WTC11 (cell line): ENCODE measurements at regions not wholly inside any gene's neighbourhood (a gene's known extent, or its start where the extent isn't known, plus 50 kb on each side); places are given as distances from the start of the nearest gene placed in this dataset.

Source experiments
- ATAC-seq: fragments of 200-7000 bp; cut with Tn5 transposase; 2 replicates; pipeline ENCODE4 v1.10.0; 2021; ENCODE audit warnings: mild to moderate bottlenecking, moderate library complexity
- CTCF ChIA-PET: fragments of 300-600 bp; sonication (Branson Sonifier 250); formaldehyde crosslinking; loops from one replicate; lab custom pipeline; 2021; ENCODE audit warnings: antibody characterized with exemption; lab: Charles Lee
- POLR2A ChIA-PET: fragments of 350-600 bp; sonication (Branson Sonifier 250); formaldehyde crosslinking; loops from one replicate; lab custom pipeline; 2021; ENCODE audit warnings: antibody characterized with exemption; lab: Charles Lee
- DNase-seq: peaks from one replicate; pipeline ENCODE4 v3.0.0; 2021; ENCODE audit warnings: low spot score
- H3K27ac Mint-ChIP-seq: 2 replicates; pipeline ENCODE4 v1.8.0; 2021; ENCODE audit warnings: mixed read lengths
- H3K27me3 Mint-ChIP-seq: 2 replicates; pipeline ENCODE4 v1.8.0; 2021; ENCODE audit warnings: low read depth, mild to moderate bottlenecking, moderate library complexity, mixed read lengths
- H3K36me3 Mint-ChIP-seq: 2 replicates; pipeline ENCODE4 v1.8.0; 2021; ENCODE audit warnings: mixed read lengths
- H3K4me1 Mint-ChIP-seq: 2 replicates; pipeline ENCODE4 v1.8.0; 2022; ENCODE audit warnings: mixed read lengths
- H3K4me3 Mint-ChIP-seq: 2 replicates; pipeline ENCODE4 v1.8.0; 2021; ENCODE audit warnings: mild to moderate bottlenecking, moderate library complexity, mixed read lengths
- H3K9me3 Mint-ChIP-seq: 2 replicates; pipeline ENCODE4 v1.8.0; 2021; ENCODE audit warnings: mixed read lengths
- CREM ChIP-seq: sonication (generic); formaldehyde crosslinking; IDR thresholded peaks from 2 replicates; pipeline ENCODE4 v1.8.1; 2022; ENCODE audit warnings: mild to moderate bottlenecking, missing genetic modification reagents, moderate library complexity
- ETV6 ChIP-seq: sonication (generic); formaldehyde crosslinking; IDR thresholded peaks from 2 replicates; pipeline ENCODE4 v1.8.1; 2022; ENCODE audit warnings: mild to moderate bottlenecking, missing genetic modification reagents
- RORB ChIP-seq: fragments of 250-450 bp; sonication (Bioruptor Pico); IDR thresholded peaks from 2 replicates; pipeline ENCODE4 v1.9.0; 2021; ENCODE audit warnings: mild to moderate bottlenecking
- SMAD3 ChIP-seq: sonication (generic); formaldehyde crosslinking; IDR thresholded peaks from 2 replicates; pipeline ENCODE4 v1.8.0; 2022; ENCODE audit warnings: missing genetic modification reagents, mild to moderate bottlenecking, borderline replicate concordance
- TEAD1 ChIP-seq: sonication (generic); formaldehyde crosslinking; IDR thresholded peaks from 2 replicates; pipeline ENCODE4 v1.8.0; 2022; ENCODE audit warnings: mild to moderate bottlenecking, missing genetic modification reagents
- TEAD4 ChIP-seq: sonication (generic); formaldehyde crosslinking; IDR thresholded peaks from 2 replicates; pipeline ENCODE4 v1.8.0; 2022; ENCODE audit warnings: mild to moderate bottlenecking, missing genetic modification reagents
- ZNF423 ChIP-seq: fragments of 250-450 bp; sonication (Bioruptor Pico); IDR thresholded peaks from 2 replicates; pipeline ENCODE4 v2.1.2; 2022; ENCODE audit warnings: mild to moderate bottlenecking, moderate library complexity
- TF ChIP-seq, protein P1 (sequence below): sonication (generic); formaldehyde crosslinking; IDR thresholded peaks from 2 replicates; pipeline ENCODE4 v1.8.1; 2023; ENCODE audit warnings: mild to moderate bottlenecking, missing genetic modification reagents
- TF ChIP-seq, protein P2 (sequence below): sonication (generic); formaldehyde crosslinking; IDR thresholded peaks from 2 replicates; pipeline ENCODE4 v1.8.1; 2022; ENCODE audit warnings: mild to moderate bottlenecking, missing genetic modification reagents, moderate library complexity, borderline replicate concordance
- TF ChIP-seq, protein P3 (sequence below): sonication (generic); formaldehyde crosslinking; IDR thresholded peaks from 2 replicates; pipeline ENCODE4 v1.8.0; 2022; ENCODE audit warnings: mild to moderate bottlenecking, missing genetic modification reagents
- TF ChIP-seq, protein P4 (sequence below): fragments of 250-450 bp; sonication (Bioruptor Pico); IDR thresholded peaks from 2 replicates; pipeline ENCODE4 v1.9.0; 2021; ENCODE audit warnings: mild to moderate bottlenecking, borderline replicate concordance
- TF ChIP-seq, protein P5 (sequence below): sonication (generic); formaldehyde crosslinking; IDR thresholded peaks from 2 replicates; pipeline ENCODE4 v1.8.1; 2023; ENCODE audit warnings: mild to moderate bottlenecking, missing genetic modification reagents, borderline replicate concordance
- TF ChIP-seq, protein P6 (sequence below): sonication (generic); formaldehyde crosslinking; IDR thresholded peaks from 2 replicates; pipeline ENCODE4 v1.8.0; 2023; ENCODE audit warnings: missing genetic modification reagents
- TF ChIP-seq, protein P7 (sequence below): sonication (generic); formaldehyde crosslinking; IDR thresholded peaks from 2 replicates; pipeline ENCODE4 v1.8.0; 2022; ENCODE audit warnings: missing genetic modification reagents

DNA sequence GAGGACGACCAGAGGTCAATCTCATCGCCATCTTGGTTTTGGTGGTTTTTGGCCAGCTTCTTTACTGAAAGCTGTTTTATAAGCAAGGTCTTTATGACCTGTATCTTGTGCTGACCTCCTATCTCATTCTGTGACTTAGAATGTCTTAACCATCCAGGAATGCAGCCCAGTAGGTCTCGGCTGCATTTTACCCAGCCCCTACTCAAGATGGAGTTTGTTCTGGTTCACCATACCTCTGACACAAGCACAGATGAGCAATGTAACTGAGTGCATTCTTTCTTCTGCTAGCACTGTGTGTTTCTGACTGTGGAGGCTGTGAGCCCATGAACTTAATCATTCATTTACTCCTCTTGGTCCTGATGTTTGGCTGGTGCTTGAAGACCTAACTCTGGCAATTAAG, 794.5 kb upstream of the CELF2 start:
- Mint-ChIP-seq H3K27ac (no peak overlapping the region), H3K4me1 (peaks cover 13% of the 10 kb centered on the region; the same call in 1 of the 2 replicates), H3K9me3 (peaks cover 15% of the 10 kb centered on the region), H3K4me3 (no peak overlapping the region), H3K27me3 (no peaks in the 10 kb centered on the region), H3K36me3 (peaks cover 7% of the 10 kb centered on the region)
- ATAC-seq (no peak), DNase-seq (no peak)
- ChIA-PET CTCF (no interaction called here), POLR2A (no interaction called here)
- TF ChIP-seq ZNF423 (CRISPR knock-in tag) (no peak), TEAD4 (no peak), TEAD1 (CRISPR knock-in tag) (no peak), CREM (CRISPR knock-in tag) (no peak), ETV6 (CRISPR knock-in tag) (no peak), RORB (CRISPR knock-in tag) (no peak)
- TF ChIP-seq, protein P1, sequence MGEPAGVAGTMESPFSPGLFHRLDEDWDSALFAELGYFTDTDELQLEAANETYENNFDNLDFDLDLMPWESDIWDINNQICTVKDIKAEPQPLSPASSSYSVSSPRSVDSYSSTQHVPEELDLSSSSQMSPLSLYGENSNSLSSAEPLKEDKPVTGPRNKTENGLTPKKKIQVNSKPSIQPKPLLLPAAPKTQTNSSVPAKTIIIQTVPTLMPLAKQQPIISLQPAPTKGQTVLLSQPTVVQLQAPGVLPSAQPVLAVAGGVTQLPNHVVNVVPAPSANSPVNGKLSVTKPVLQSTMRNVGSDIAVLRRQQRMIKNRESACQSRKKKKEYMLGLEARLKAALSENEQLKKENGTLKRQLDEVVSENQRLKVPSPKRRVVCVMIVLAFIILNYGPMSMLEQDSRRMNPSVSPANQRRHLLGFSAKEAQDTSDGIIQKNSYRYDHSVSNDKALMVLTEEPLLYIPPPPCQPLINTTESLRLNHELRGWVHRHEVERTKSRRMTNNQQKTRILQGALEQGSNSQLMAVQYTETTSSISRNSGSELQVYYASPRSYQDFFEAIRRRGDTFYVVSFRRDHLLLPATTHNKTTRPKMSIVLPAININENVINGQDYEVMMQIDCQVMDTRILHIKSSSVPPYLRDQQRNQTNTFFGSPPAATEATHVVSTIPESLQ (CRISPR knock-in tag) = no peak
- TF ChIP-seq, protein P2, sequence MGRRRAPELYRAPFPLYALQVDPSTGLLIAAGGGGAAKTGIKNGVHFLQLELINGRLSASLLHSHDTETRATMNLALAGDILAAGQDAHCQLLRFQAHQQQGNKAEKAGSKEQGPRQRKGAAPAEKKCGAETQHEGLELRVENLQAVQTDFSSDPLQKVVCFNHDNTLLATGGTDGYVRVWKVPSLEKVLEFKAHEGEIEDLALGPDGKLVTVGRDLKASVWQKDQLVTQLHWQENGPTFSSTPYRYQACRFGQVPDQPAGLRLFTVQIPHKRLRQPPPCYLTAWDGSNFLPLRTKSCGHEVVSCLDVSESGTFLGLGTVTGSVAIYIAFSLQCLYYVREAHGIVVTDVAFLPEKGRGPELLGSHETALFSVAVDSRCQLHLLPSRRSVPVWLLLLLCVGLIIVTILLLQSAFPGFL (CRISPR knock-in tag) = no peak
- TF ChIP-seq, protein P3, sequence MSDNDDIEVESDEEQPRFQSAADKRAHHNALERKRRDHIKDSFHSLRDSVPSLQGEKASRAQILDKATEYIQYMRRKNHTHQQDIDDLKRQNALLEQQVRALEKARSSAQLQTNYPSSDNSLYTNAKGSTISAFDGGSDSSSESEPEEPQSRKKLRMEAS (CRISPR knock-in tag) = no peak

DNA sequence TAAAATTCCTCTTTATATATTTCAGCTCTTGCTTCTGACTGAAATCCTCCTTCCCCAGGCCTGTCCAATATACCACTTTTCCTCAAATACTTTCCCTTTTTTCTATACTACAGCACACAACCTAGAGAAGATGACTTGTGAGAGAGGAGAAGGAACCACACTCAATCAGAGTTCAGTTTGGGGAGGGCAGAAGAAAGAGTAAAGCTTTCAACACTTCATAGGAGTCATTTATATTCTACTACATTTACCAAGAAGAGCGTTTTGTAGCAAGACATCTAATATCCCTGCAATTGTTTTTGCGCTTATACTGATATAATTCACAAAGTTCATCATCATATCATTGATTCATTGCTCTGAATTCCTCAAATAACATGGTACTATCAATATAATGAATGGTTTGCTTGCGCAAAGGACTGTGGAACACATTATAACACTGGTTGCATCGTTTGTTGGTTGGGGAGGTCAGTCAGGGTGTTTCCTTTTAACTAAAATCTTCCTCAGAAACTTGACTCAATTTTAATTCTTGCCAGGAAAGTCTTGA, 792.5 kb upstream of the CELF2 start:
- POLR2A ChIA-PET = no interaction called here

More for the DNA sequence above, 792.5 kb upstream of the CELF2 start:
- CTCF ChIA-PET = no interaction called here
- no peak for ATAC-seq
- TF ChIP-seq, protein P4, sequence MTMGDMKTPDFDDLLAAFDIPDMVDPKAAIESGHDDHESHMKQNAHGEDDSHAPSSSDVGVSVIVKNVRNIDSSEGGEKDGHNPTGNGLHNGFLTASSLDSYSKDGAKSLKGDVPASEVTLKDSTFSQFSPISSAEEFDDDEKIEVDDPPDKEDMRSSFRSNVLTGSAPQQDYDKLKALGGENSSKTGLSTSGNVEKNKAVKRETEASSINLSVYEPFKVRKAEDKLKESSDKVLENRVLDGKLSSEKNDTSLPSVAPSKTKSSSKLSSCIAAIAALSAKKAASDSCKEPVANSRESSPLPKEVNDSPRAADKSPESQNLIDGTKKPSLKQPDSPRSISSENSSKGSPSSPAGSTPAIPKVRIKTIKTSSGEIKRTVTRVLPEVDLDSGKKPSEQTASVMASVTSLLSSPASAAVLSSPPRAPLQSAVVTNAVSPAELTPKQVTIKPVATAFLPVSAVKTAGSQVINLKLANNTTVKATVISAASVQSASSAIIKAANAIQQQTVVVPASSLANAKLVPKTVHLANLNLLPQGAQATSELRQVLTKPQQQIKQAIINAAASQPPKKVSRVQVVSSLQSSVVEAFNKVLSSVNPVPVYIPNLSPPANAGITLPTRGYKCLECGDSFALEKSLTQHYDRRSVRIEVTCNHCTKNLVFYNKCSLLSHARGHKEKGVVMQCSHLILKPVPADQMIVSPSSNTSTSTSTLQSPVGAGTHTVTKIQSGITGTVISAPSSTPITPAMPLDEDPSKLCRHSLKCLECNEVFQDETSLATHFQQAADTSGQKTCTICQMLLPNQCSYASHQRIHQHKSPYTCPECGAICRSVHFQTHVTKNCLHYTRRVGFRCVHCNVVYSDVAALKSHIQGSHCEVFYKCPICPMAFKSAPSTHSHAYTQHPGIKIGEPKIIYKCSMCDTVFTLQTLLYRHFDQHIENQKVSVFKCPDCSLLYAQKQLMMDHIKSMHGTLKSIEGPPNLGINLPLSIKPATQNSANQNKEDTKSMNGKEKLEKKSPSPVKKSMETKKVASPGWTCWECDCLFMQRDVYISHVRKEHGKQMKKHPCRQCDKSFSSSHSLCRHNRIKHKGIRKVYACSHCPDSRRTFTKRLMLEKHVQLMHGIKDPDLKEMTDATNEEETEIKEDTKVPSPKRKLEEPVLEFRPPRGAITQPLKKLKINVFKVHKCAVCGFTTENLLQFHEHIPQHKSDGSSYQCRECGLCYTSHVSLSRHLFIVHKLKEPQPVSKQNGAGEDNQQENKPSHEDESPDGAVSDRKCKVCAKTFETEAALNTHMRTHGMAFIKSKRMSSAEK = no peak
- TF ChIP-seq, protein P5, sequence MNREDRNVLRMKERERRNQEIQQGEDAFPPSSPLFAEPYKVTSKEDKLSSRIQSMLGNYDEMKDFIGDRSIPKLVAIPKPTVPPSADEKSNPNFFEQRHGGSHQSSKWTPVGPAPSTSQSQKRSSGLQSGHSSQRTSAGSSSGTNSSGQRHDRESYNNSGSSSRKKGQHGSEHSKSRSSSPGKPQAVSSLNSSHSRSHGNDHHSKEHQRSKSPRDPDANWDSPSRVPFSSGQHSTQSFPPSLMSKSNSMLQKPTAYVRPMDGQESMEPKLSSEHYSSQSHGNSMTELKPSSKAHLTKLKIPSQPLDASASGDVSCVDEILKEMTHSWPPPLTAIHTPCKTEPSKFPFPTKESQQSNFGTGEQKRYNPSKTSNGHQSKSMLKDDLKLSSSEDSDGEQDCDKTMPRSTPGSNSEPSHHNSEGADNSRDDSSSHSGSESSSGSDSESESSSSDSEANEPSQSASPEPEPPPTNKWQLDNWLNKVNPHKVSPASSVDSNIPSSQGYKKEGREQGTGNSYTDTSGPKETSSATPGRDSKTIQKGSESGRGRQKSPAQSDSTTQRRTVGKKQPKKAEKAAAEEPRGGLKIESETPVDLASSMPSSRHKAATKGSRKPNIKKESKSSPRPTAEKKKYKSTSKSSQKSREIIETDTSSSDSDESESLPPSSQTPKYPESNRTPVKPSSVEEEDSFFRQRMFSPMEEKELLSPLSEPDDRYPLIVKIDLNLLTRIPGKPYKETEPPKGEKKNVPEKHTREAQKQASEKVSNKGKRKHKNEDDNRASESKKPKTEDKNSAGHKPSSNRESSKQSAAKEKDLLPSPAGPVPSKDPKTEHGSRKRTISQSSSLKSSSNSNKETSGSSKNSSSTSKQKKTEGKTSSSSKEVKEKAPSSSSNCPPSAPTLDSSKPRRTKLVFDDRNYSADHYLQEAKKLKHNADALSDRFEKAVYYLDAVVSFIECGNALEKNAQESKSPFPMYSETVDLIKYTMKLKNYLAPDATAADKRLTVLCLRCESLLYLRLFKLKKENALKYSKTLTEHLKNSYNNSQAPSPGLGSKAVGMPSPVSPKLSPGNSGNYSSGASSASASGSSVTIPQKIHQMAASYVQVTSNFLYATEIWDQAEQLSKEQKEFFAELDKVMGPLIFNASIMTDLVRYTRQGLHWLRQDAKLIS = no peak
- no peak for TF ChIP-seq SMAD3
- TF ChIP-seq, protein P6, sequence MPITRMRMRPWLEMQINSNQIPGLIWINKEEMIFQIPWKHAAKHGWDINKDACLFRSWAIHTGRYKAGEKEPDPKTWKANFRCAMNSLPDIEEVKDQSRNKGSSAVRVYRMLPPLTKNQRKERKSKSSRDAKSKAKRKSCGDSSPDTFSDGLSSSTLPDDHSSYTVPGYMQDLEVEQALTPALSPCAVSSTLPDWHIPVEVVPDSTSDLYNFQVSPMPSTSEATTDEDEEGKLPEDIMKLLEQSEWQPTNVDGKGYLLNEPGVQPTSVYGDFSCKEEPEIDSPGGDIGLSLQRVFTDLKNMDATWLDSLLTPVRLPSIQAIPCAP = no peak
- TF ChIP-seq, protein P7, sequence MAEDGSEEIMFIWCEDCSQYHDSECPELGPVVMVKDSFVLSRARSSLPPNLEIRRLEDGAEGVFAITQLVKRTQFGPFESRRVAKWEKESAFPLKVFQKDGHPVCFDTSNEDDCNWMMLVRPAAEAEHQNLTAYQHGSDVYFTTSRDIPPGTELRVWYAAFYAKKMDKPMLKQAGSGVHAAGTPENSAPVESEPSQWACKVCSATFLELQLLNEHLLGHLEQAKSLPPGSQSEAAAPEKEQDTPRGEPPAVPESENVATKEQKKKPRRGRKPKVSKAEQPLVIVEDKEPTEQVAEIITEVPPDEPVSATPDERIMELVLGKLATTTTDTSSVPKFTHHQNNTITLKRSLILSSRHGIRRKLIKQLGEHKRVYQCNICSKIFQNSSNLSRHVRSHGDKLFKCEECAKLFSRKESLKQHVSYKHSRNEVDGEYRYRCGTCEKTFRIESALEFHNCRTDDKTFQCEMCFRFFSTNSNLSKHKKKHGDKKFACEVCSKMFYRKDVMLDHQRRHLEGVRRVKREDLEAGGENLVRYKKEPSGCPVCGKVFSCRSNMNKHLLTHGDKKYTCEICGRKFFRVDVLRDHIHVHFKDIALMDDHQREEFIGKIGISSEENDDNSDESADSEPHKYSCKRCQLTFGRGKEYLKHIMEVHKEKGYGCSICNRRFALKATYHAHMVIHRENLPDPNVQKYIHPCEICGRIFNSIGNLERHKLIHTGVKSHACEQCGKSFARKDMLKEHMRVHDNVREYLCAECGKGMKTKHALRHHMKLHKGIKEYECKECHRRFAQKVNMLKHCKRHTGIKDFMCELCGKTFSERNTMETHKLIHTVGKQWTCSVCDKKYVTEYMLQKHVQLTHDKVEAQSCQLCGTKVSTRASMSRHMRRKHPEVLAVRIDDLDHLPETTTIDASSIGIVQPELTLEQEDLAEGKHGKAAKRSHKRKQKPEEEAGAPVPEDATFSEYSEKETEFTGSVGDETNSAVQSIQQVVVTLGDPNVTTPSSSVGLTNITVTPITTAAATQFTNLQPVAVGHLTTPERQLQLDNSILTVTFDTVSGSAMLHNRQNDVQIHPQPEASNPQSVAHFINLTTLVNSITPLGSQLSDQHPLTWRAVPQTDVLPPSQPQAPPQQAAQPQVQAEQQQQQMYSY = no peak
- TF ChIP-seq ETV6 (CRISPR knock-in tag) = no peak
- Mint-ChIP-seq H3K27me3 (no peaks in the 10 kb centered on the region), H3K4me1 (peaks cover 13% of the 10 kb centered on the region; the same call in 1 of the 2 replicates), H3K9me3 (peaks cover 31% of the 10 kb centered on the region), H3K36me3 (peaks cover 14% of the 10 kb centered on the region), H3K27ac (0 out of 2 replicates have a peak overlapping the region, but pooled peaks have one; percentile 11), H3K4me3 (no peak overlapping the region)
- DNase-seq = no peak
